ENCODE measurements at regions not wholly inside any gene's neighbourhood (a gene's known extent, or its start where the extent isn't known, plus 50 kb on each side); places are given as distances from the start of the nearest gene placed in this dataset.

GRCh38 chr10:129041916-129042315 lies 425.1 kb upstream of the MGMT start:
- TF ChIP-seq TAF1 (IDR thresholded peaks at IDR 0.05; ENCODE audit: borderline replicate concordance, insufficient read depth, low read length), result no peak
- TF ChIP-seq SIN3A (IDR thresholded peaks at IDR 0.05; ENCODE audit: borderline replicate concordance, insufficient read depth, low read length), result no peak
- TF ChIP-seq, protein P1, sequence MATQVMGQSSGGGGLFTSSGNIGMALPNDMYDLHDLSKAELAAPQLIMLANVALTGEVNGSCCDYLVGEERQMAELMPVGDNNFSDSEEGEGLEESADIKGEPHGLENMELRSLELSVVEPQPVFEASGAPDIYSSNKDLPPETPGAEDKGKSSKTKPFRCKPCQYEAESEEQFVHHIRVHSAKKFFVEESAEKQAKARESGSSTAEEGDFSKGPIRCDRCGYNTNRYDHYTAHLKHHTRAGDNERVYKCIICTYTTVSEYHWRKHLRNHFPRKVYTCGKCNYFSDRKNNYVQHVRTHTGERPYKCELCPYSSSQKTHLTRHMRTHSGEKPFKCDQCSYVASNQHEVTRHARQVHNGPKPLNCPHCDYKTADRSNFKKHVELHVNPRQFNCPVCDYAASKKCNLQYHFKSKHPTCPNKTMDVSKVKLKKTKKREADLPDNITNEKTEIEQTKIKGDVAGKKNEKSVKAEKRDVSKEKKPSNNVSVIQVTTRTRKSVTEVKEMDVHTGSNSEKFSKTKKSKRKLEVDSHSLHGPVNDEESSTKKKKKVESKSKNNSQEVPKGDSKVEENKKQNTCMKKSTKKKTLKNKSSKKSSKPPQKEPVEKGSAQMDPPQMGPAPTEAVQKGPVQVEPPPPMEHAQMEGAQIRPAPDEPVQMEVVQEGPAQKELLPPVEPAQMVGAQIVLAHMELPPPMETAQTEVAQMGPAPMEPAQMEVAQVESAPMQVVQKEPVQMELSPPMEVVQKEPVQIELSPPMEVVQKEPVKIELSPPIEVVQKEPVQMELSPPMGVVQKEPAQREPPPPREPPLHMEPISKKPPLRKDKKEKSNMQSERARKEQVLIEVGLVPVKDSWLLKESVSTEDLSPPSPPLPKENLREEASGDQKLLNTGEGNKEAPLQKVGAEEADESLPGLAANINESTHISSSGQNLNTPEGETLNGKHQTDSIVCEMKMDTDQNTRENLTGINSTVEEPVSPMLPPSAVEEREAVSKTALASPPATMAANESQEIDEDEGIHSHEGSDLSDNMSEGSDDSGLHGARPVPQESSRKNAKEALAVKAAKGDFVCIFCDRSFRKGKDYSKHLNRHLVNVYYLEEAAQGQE (IDR thresholded peaks at IDR 0.05; ENCODE audit: insufficient read depth in 1 of 2, low read depth in 2 of 2, low read length in 2 of 2), result no peak
- TF ChIP-seq POLR2AphosphoS5 (IDR thresholded peaks at IDR 0.05; ENCODE audit: low read depth, low read length), result no peak

DNA sequence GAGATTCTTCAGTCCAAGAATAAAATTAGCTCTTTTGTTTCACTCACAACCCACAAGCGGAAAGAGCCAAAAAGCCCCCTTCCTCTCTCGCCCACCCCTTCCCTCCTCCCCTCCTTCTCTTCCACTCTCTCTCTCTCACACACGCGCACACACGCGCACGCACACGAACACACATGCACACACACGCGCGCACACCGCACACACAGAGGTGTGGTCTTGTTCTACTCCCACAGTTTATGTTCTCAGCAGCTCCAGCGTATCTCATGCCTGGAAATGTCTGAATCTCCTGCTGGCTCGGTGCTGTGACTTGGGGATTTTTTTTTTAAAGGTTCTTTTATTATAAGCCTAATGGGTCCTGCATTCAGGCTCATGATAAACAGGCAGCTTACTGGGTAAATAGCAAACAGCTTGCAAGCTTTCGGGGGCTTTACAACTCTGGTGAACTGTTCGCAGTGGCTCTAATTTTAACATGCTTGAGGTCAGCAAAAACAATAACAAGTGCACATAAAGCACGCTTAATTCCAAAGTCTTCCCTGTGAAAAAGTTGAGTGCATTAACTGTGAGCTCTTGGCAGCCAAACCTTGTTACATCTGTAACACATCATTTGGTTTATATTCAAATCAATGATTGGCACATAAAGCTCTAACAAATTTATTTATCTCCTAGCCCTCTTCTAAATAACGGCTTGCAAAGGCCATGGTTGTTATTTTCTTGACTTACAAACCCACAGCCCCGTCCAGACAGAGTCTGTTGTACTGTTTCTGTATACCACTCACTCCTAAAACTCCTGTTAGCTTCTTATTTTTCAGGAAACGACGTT lies 424.1 kb upstream of the MGMT start:
- TF ChIP-seq, protein P1 (IDR thresholded peaks at IDR 0.05; ENCODE audit: insufficient read depth in 1 of 2, low read depth in 2 of 2, low read length in 2 of 2), result no peak
- TF ChIP-seq POLR2AphosphoS5 (IDR thresholded peaks at IDR 0.05; ENCODE audit: low read depth, low read length) (no peak), SIN3A (IDR thresholded peaks at IDR 0.05; ENCODE audit: borderline replicate concordance, insufficient read depth, low read length) (no peak), TAF1 (IDR thresholded peaks at IDR 0.05; ENCODE audit: borderline replicate concordance, insufficient read depth, low read length) (no peak)

- no peak for TF ChIP-seq FOXP2 (optimal IDR thresholded peaks at IDR 0.05; ENCODE audit: borderline replicate concordance, extremely low read depth, extremely low read length, insufficient read depth)
- TF ChIP-seq TAF1 (IDR thresholded peaks at IDR 0.05; ENCODE audit: borderline replicate concordance, insufficient read depth, low read length), result no peak
- no peak for TF ChIP-seq SIN3A (IDR thresholded peaks at IDR 0.05; ENCODE audit: borderline replicate concordance, insufficient read depth, low read length)
- no peak for TF ChIP-seq POLR2AphosphoS5 (IDR thresholded peaks at IDR 0.05; ENCODE audit: low read depth, low read length)
- TF ChIP-seq, protein P1 (IDR thresholded peaks at IDR 0.05; ENCODE audit: insufficient read depth in 1 of 2, low read depth in 2 of 2, low read length in 2 of 2), result no peak
Measured at GRCh38 chr10:129043691-129044090, 423.4 kb upstream of the MGMT start.

- TF ChIP-seq, protein P1 (IDR thresholded peaks at IDR 0.05; ENCODE audit: insufficient read depth in 1 of 2, low read depth in 2 of 2, low read length in 2 of 2), result no peak
- TF ChIP-seq POLR2AphosphoS5 (IDR thresholded peaks at IDR 0.05; ENCODE audit: low read depth, low read length), result no peak
Measured at GRCh38 chr10:129045599-129045998, 421.4 kb upstream of the MGMT start.

Data from PFSK-1 (cell line).